ENCODE measurements at regions not wholly inside any gene's neighbourhood (a gene's known extent, or its start where the extent isn't known, plus 50 kb on each side); places are given as distances from the start of the nearest gene placed in this dataset.

DNA sequence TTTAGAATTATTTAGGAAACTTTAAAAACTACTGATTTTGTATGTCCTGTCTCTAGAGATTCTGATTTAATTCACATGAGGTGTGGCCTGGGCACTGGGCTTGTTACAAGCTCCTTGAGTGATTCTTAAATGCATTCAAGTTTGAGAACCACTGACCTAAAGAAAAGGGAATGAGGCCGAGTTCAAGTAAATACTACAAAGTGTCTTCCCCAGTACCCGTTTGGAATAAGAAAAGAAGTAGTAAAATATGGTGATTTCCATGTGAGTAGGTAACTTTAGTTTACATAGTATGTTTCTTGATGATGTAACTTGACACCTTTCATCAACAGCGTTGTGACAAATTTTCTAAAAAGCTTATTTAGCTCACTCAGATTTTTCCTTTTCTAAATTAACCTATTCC, 1022.9 kb upstream of the NRXN1 start:
- Histone ChIP-seq H3K23ac (ENCODE audit: low read length) (no peak overlapping the region), H3K9me3 (ENCODE audit: insufficient read depth, low read depth, low read length) (peaks cover 2% of the 10 kb centered on the region), H3K4ac (ENCODE audit: low read depth, low read length) (no peak overlapping the region), H2BK5ac (ENCODE audit: low read depth, low read length, poor library complexity) (no peak overlapping the region), H3K36me3 (ENCODE audit: control insufficient read depth in 1 of 2, insufficient read depth in 2 of 2, low read length in 2 of 2) (no peaks in the 10 kb centered on the region), H2AK5ac (ENCODE audit: low read length) (no peak overlapping the region), H3K4me3 (ENCODE audit: low read depth, low read length) (no peak overlapping the region), H3K9ac (ENCODE audit: low read length) (no peak overlapping the region), H4K12ac (ENCODE audit: low read depth, low read length) (no peak overlapping the region), H2BK12ac (ENCODE audit: low read length) (no peak overlapping the region), H4K8ac (ENCODE audit: low read depth, low read length) (no peak overlapping the region), H2BK120ac (ENCODE audit: insufficient read depth, low read length, poor library complexity) (no peak overlapping the region), H3K27ac (ENCODE audit: low read depth, low read length) (no peak overlapping the region), H3K79me2 (ENCODE audit: control insufficient read depth, insufficient read depth, low read length, poor library complexity) (no peaks in the 10 kb centered on the region), H2AFZ (ENCODE audit: insufficient read depth, low read length, poor library complexity) (no peak overlapping the region), H3K14ac (ENCODE audit: low read length) (no peak overlapping the region), H3K27me3 (ENCODE audit: insufficient read depth, low read length) (no peaks in the 10 kb centered on the region), H3K4me2 (ENCODE audit: low read length) (no peak overlapping the region), H3K4me1 (ENCODE audit: control insufficient read depth in 1 of 2, insufficient read depth in 2 of 2, low read length in 2 of 2) (no peaks in the 10 kb centered on the region), H3K79me1 (ENCODE audit: low read length) (no peaks in the 10 kb centered on the region), H3K18ac (ENCODE audit: low read length) (no peak overlapping the region), H4K91ac (ENCODE audit: low read depth, low read length) (no peak overlapping the region)
- WGBS (ENCODE audit: extremely low coverage, insufficient coverage, insufficient read length) = no CpG with 5 or more reads among the region's 3 CpGs
- DNase-seq = no peak

- H3K79me2 ChIP-seq (ENCODE audit: control insufficient read depth, insufficient read depth, low read length, poor library complexity) = no peaks in the 10 kb centered on the region
- H3K18ac ChIP-seq (ENCODE audit: low read length) = no peak overlapping the region
- no peaks in the 10 kb centered on the region for H3K27me3 ChIP-seq (ENCODE audit: insufficient read depth, low read length)
- no peak overlapping the region for H3K14ac ChIP-seq (ENCODE audit: low read length)
- H3K9ac ChIP-seq (ENCODE audit: low read length) = no peak overlapping the region
- no peak overlapping the region for H3K4ac ChIP-seq (ENCODE audit: low read depth, low read length)
- WGBS (ENCODE audit: extremely low coverage, insufficient coverage, insufficient read length) = no CpG with 5 or more reads among the region's 1 CpG
- H3K4me1 ChIP-seq (ENCODE audit: control insufficient read depth in 1 of 2, insufficient read depth in 2 of 2, low read length in 2 of 2) = no peaks in the 10 kb centered on the region
- no peak overlapping the region for H3K27ac ChIP-seq (ENCODE audit: low read depth, low read length)
- H2AK5ac ChIP-seq (ENCODE audit: low read length) = no peak overlapping the region
- H3K23ac ChIP-seq (ENCODE audit: low read length) = no peak overlapping the region
- H2BK12ac ChIP-seq (ENCODE audit: low read length) = no peak overlapping the region
- no peak overlapping the region for H4K91ac ChIP-seq (ENCODE audit: low read depth, low read length)
- no peak overlapping the region for H4K8ac ChIP-seq (ENCODE audit: low read depth, low read length)
- H3K9me3 ChIP-seq (ENCODE audit: insufficient read depth, low read depth, low read length) = no peaks in the 10 kb centered on the region
- H3K4me2 ChIP-seq (ENCODE audit: low read length) = no peak overlapping the region
- no peak overlapping the region for H4K12ac ChIP-seq (ENCODE audit: low read depth, low read length)
- no peak overlapping the region for H2BK120ac ChIP-seq (ENCODE audit: insufficient read depth, low read length, poor library complexity)
- H3K36me3 ChIP-seq (ENCODE audit: control insufficient read depth in 1 of 2, insufficient read depth in 2 of 2, low read length in 2 of 2) = no peaks in the 10 kb centered on the region
- no peak overlapping the region for H2BK5ac ChIP-seq (ENCODE audit: low read depth, low read length, poor library complexity)
- no peak overlapping the region for H3K4me3 ChIP-seq (ENCODE audit: low read depth, low read length)
- no peaks in the 10 kb centered on the region for H3K79me1 ChIP-seq (ENCODE audit: low read length)
- no peak overlapping the region for H2AFZ ChIP-seq (ENCODE audit: insufficient read depth, low read length, poor library complexity)
- DNase-seq = no peak
Measured at GRCh38 chr2:52036853-52037252, 1004.9 kb upstream of the NRXN1 start.

DNA sequence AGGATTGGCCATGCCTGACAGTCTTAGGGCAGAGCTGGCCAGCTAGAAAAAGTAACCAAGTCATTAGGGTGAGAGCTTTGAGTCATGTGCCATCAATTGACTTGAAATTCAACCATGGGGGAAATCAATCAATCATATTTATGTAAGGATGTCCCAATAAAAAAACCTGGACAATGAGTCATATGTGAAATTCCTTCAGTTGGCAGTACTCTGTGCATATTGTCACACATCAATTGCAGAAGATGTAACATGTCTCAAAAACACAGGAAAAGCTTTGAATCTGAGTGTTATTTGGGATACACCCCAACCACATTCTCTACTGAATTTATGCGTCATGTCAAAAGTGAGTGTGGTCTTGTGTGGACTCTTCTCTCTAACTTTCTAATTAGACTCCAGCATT, 1004.1 kb upstream of the NRXN1 start:
- no peak for DNase-seq
- H3K18ac ChIP-seq (ENCODE audit: low read length) = no peak overlapping the region
- no peak overlapping the region for H3K4me3 ChIP-seq (ENCODE audit: low read depth, low read length)
- H3K4ac ChIP-seq (ENCODE audit: low read depth, low read length) = no peak overlapping the region
- no peaks in the 10 kb centered on the region for H3K36me3 ChIP-seq (ENCODE audit: control insufficient read depth in 1 of 2, insufficient read depth in 2 of 2, low read length in 2 of 2)
- H4K91ac ChIP-seq (ENCODE audit: low read depth, low read length) = no peak overlapping the region
- no peaks in the 10 kb centered on the region for H3K9me3 ChIP-seq (ENCODE audit: insufficient read depth, low read depth, low read length)
- no peak overlapping the region for H3K4me2 ChIP-seq (ENCODE audit: low read length)
- no peak overlapping the region for H2BK120ac ChIP-seq (ENCODE audit: insufficient read depth, low read length, poor library complexity)
- H3K79me1 ChIP-seq (ENCODE audit: low read length) = no peaks in the 10 kb centered on the region
- H2BK5ac ChIP-seq (ENCODE audit: low read depth, low read length, poor library complexity) = no peak overlapping the region
- H3K27me3 ChIP-seq (ENCODE audit: insufficient read depth, low read length) = no peaks in the 10 kb centered on the region
- H3K79me2 ChIP-seq (ENCODE audit: control insufficient read depth, insufficient read depth, low read length, poor library complexity) = no peaks in the 10 kb centered on the region
- no peak overlapping the region for H2AFZ ChIP-seq (ENCODE audit: insufficient read depth, low read length, poor library complexity)
- H3K9ac ChIP-seq (ENCODE audit: low read length) = no peak overlapping the region
- no peak overlapping the region for H4K12ac ChIP-seq (ENCODE audit: low read depth, low read length)
- H3K23ac ChIP-seq (ENCODE audit: low read length) = no peak overlapping the region
- no peak overlapping the region for H3K14ac ChIP-seq (ENCODE audit: low read length)
- H2AK5ac ChIP-seq (ENCODE audit: low read length) = no peak overlapping the region
- no peak overlapping the region for H4K8ac ChIP-seq (ENCODE audit: low read depth, low read length)
- H3K4me1 ChIP-seq (ENCODE audit: control insufficient read depth in 1 of 2, insufficient read depth in 2 of 2, low read length in 2 of 2) = no peaks in the 10 kb centered on the region
- no peak overlapping the region for H3K27ac ChIP-seq (ENCODE audit: low read depth, low read length)
- WGBS (ENCODE audit: extremely low coverage, insufficient coverage, insufficient read length) = no CpG with 5 or more reads among the region's 1 CpG
- no peak overlapping the region for H2BK12ac ChIP-seq (ENCODE audit: low read length)

DNA sequence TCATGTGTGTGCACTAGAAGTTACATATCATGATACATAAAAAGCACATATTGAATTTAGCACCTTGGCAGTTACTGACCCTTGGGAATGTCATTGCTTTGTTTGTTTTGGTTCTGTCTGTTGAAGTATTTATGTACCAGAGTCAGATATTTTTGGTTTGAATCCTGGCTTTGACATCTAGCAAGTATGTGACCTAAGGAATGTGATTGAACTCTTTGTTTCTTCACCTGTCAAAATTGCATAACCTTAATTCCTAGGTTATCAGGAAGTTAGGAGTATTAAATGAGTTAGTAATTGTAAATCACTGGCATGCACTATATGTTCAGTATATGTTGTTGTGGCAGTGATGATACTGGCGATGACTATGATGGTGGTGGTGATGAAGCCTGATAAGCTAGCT, 1003.5 kb upstream of the NRXN1 start:
- no peaks in the 10 kb centered on the region for H3K4me1 ChIP-seq (ENCODE audit: control insufficient read depth in 1 of 2, insufficient read depth in 2 of 2, low read length in 2 of 2)
- no peak overlapping the region for H2AK5ac ChIP-seq (ENCODE audit: low read length)
- H3K4me2 ChIP-seq (ENCODE audit: low read length) = no peak overlapping the region
- no peak overlapping the region for H3K18ac ChIP-seq (ENCODE audit: low read length)
- H3K79me2 ChIP-seq (ENCODE audit: control insufficient read depth, insufficient read depth, low read length, poor library complexity) = no peaks in the 10 kb centered on the region
- H3K79me1 ChIP-seq (ENCODE audit: low read length) = no peaks in the 10 kb centered on the region
- no peak overlapping the region for H3K4ac ChIP-seq (ENCODE audit: low read depth, low read length)
- peak in 1 of 2 donors; percentile 54 for DNase-seq
- H4K8ac ChIP-seq (ENCODE audit: low read depth, low read length) = no peak overlapping the region
- H3K36me3 ChIP-seq (ENCODE audit: control insufficient read depth in 1 of 2, insufficient read depth in 2 of 2, low read length in 2 of 2) = no peaks in the 10 kb centered on the region
- no peak overlapping the region for H3K14ac ChIP-seq (ENCODE audit: low read length)
- H2BK12ac ChIP-seq (ENCODE audit: low read length) = no peak overlapping the region
- H3K9ac ChIP-seq (ENCODE audit: low read length) = no peak overlapping the region
- H3K4me3 ChIP-seq (ENCODE audit: low read depth, low read length) = no peak overlapping the region
- H4K12ac ChIP-seq (ENCODE audit: low read depth, low read length) = no peak overlapping the region
- no peak overlapping the region for H2AFZ ChIP-seq (ENCODE audit: insufficient read depth, low read length, poor library complexity)
- no peak overlapping the region for H2BK5ac ChIP-seq (ENCODE audit: low read depth, low read length, poor library complexity)
- H3K27me3 ChIP-seq (ENCODE audit: insufficient read depth, low read length) = no peaks in the 10 kb centered on the region
- H3K23ac ChIP-seq (ENCODE audit: low read length) = no peak overlapping the region
- no peak overlapping the region for H3K27ac ChIP-seq (ENCODE audit: low read depth, low read length)
- no CpG with 5 or more reads among the region's 1 CpG for WGBS (ENCODE audit: extremely low coverage, insufficient coverage, insufficient read length)
- H2BK120ac ChIP-seq (ENCODE audit: insufficient read depth, low read length, poor library complexity) = no peak overlapping the region
- H3K9me3 ChIP-seq (ENCODE audit: insufficient read depth, low read depth, low read length) = no peaks in the 10 kb centered on the region
- H4K91ac ChIP-seq (ENCODE audit: low read depth, low read length) = no peak overlapping the region

Measured in trophoblast cell (in vitro differentiated cells and primary cell).